ENCODE measurements at regions not wholly inside any gene's neighbourhood (a gene's known extent, or its start where the extent isn't known, plus 50 kb on each side); places are given as distances from the start of the nearest gene placed in this dataset.

- H3K4me3 ChIP-seq (replicated peaks in 1 of 2; ENCODE audit: low read depth in 2 of 2, low read length in 2 of 2): no peak overlapping the region
- no peak for DNase-seq (ENCODE audit: low read depth in 2 of 2)
- no peak for TF ChIP-seq CTCF (IDR thresholded peaks at IDR 0.05; ENCODE audit: low read depth, low read length)
Observed at GRCh38 chr5:143720689-143721088, 91.3 kb upstream of the HMHB1 start.

GRCh38 chr5:143717400-143717799, 94.6 kb upstream of the HMHB1 start:
- peak; percentile 90 to 94 for DNase-seq (ENCODE audit: low read depth in 2 of 2)
- no peak overlapping the region for H3K4me3 ChIP-seq (replicated peaks in 1 of 2; ENCODE audit: low read depth in 2 of 2, low read length in 2 of 2)
- peak; percentile 42 for TF ChIP-seq CTCF (IDR thresholded peaks at IDR 0.05; ENCODE audit: low read depth, low read length)

- DNase-seq (ENCODE audit: low read depth in 2 of 2): peak in 1 of 2 donors; percentile 16
- H3K4me3 ChIP-seq (replicated peaks in 1 of 2; ENCODE audit: low read depth in 2 of 2, low read length in 2 of 2): no peak overlapping the region
- no peak for TF ChIP-seq CTCF (IDR thresholded peaks at IDR 0.05; ENCODE audit: low read depth, low read length)
Observed at GRCh38 chr5:143716881-143717280, 95.1 kb upstream of the HMHB1 start.

- DNase-seq (ENCODE audit: low read depth in 2 of 2): no peak
- TF ChIP-seq CTCF (IDR thresholded peaks at IDR 0.05; ENCODE audit: low read depth, low read length): no peak
- no peak overlapping the region for H3K4me3 ChIP-seq (replicated peaks in 1 of 2; ENCODE audit: low read depth in 2 of 2, low read length in 2 of 2)
Observed at GRCh38 chr5:143715616-143716015, 96.3 kb upstream of the HMHB1 start.

- no peak overlapping the region for H3K4me3 ChIP-seq (replicated peaks in 1 of 2; ENCODE audit: low read depth in 2 of 2, low read length in 2 of 2)
- no peak for DNase-seq (ENCODE audit: low read depth in 2 of 2)
- TF ChIP-seq CTCF (IDR thresholded peaks at IDR 0.05; ENCODE audit: low read depth, low read length): no peak
Observed at GRCh38 chr5:143714629-143715028, 97.3 kb upstream of the HMHB1 start.

- no peak overlapping the region for H3K4me3 ChIP-seq (replicated peaks in 1 of 2; ENCODE audit: low read depth in 2 of 2, low read length in 2 of 2)
- no peak for TF ChIP-seq CTCF (IDR thresholded peaks at IDR 0.05; ENCODE audit: low read depth, low read length)
- DNase-seq (ENCODE audit: low read depth in 2 of 2): peak; percentile 50 to 76
Observed at GRCh38 chr5:143713047-143714003, 98.6 kb upstream of the HMHB1 start.

Measured in cardiac fibroblast (primary cell).